Activated CD8-positive, alpha-beta T cell treated with anti-CD3 and anti-CD28 coated beads for 36 hours (primary cell): ENCODE measurements at regions not wholly inside any gene's neighbourhood (a gene's known extent, or its start where the extent isn't known, plus 50 kb on each side); places are given as distances from the start of the nearest gene placed in this dataset.

ENCODE experiments used
- ATAC-seq: fragments of 200-7000 bp; cut with Tn5 transposase; one replicate; pipeline ENCODE4 v1.10.0; 2021; ENCODE audit warnings: mild to moderate bottlenecking, moderate library complexity
- CTCF ChIA-PET: fragments of 350-600 bp; sonication (Branson Sonifier 250); formaldehyde crosslinking; loops from one replicate; lab custom pipeline; 2021; ENCODE audit warnings: antibody characterized with exemption; lab: Charles Lee
- POLR2A ChIA-PET: fragments of 350-600 bp; sonication (Branson Sonifier 250); formaldehyde crosslinking; loops from one replicate; lab custom pipeline; 2021; ENCODE audit warnings: antibody characterized with exemption; lab: Charles Lee
- DNase-seq: peaks from one replicate; pipeline ENCODE4 v3.0.0-alpha.2; 2020
- H3K27ac Mint-ChIP-seq: one replicate; pipeline ENCODE4 v1.8.0; 2021; ENCODE audit warnings: mild to moderate bottlenecking, mixed read lengths
- H3K27me3 Mint-ChIP-seq: one replicate; pipeline ENCODE4 v1.8.0; 2021; ENCODE audit warnings: mixed read lengths
- H3K36me3 Mint-ChIP-seq: one replicate; pipeline ENCODE4 v1.8.0; 2021; ENCODE audit warnings: low read depth, mixed read lengths
- H3K4me1 Mint-ChIP-seq: one replicate; pipeline ENCODE4 v1.8.0; 2021; ENCODE audit warnings: low read depth, mixed read lengths
- H3K4me3 Mint-ChIP-seq: one replicate; pipeline ENCODE4 v1.8.0; 2021; ENCODE audit warnings: mild to moderate bottlenecking, moderate library complexity, mixed read lengths
- H3K9me3 Mint-ChIP-seq: one replicate; pipeline ENCODE4 v1.8.0; 2021; ENCODE audit warnings: mixed read lengths
- intact Hi-C: fragments of 100-400 bp; cut with micrococcal nuclease; formaldehyde crosslinking; loops from one replicate; pipeline ENCODE4 v1.10.0; 2022
- TF ChIP-seq, protein P1 (sequence below): fragments of 200-600 bp; IDR thresholded peaks from one replicate; pipeline ENCODE4 v1.8.0; 2022; ENCODE audit warnings: antibody characterized with exemption, mild to moderate bottlenecking

DNA sequence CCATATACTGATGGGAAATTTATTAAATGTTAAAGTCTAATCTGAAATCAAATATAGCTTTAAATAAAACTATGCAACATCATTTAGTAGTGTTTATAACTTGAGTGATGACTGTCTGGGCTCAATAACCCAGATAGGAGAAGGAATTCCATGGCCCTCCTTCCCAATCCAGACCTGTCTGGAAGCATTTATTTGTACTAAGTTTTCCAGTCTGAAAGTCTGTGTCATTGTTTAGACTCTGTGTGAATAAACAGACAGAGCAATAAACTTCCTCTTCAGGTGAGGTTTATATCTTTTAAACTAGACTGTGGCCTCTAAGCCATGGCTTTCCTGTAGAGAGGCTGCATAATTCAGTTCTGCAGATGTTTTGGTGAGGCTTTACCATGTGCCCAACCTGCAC is 176.4 kb downstream of the SOX4 start:
- ChIA-PET POLR2A (no interaction called here), CTCF (interaction anchor here (0.8 kb wide), 1 partner anchor 10 kb away, joined by 3 read pairs; no protein-coding TSS in a partner anchor)
- H3K27me3 Mint-ChIP-seq, result no peaks in the 10 kb centered on the region
- intact Hi-C loops, result no loop called here
- no peak overlapping the region for H3K4me3 Mint-ChIP-seq
- no peak overlapping the region for H3K27ac Mint-ChIP-seq
- ATAC-seq (no peak), DNase-seq (no peak)
- TF ChIP-seq, protein P1, sequence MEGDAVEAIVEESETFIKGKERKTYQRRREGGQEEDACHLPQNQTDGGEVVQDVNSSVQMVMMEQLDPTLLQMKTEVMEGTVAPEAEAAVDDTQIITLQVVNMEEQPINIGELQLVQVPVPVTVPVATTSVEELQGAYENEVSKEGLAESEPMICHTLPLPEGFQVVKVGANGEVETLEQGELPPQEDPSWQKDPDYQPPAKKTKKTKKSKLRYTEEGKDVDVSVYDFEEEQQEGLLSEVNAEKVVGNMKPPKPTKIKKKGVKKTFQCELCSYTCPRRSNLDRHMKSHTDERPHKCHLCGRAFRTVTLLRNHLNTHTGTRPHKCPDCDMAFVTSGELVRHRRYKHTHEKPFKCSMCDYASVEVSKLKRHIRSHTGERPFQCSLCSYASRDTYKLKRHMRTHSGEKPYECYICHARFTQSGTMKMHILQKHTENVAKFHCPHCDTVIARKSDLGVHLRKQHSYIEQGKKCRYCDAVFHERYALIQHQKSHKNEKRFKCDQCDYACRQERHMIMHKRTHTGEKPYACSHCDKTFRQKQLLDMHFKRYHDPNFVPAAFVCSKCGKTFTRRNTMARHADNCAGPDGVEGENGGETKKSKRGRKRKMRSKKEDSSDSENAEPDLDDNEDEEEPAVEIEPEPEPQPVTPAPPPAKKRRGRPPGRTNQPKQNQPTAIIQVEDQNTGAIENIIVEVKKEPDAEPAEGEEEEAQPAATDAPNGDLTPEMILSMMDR, result no peak
- H3K36me3 Mint-ChIP-seq, result no peaks in the 10 kb centered on the region
- no peaks in the 10 kb centered on the region for H3K9me3 Mint-ChIP-seq
- H3K4me1 Mint-ChIP-seq, result no peaks in the 10 kb centered on the region

DNA sequence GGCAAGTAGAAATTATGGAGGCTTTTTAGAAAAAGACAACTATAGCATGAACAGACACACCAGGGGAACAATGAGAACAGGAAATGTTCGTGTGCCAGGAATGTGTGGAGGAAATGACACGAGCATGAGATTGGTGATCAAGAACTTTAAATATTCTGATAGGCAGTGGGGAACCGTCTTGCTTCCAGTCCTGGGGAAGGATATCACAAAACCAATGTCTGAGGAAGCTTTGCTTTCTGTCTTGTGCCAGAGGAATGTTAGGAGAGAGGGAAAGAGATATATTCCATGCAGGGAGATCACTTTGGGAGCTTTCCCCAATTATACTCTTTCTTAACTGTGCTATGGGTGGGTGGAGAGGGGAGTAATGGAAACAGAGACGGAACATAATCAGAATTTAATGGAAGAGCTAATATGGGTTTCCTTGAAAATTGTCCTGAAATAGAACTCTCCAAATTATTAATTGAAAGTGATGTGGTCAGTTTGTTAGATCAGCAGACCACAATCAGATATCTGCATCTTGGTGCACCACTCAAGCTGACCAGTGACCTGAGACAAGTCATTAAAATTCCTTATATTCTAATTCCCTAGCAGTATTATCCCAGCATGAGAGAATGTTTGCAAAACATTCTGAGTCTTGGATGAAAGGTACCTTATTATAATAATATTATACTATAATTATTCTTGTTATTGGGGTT is 178.2 kb downstream of the SOX4 start:
- ATAC-seq, result no peak
- Mint-ChIP-seq H3K27ac (no peak overlapping the region), H3K36me3 (no peaks in the 10 kb centered on the region), H3K9me3 (no peaks in the 10 kb centered on the region), H3K4me3 (no peak overlapping the region), H3K4me1 (no peaks in the 10 kb centered on the region), H3K27me3 (no peaks in the 10 kb centered on the region)
- ChIA-PET POLR2A (interaction anchor here (0.6 kb wide), 1 partner anchor 37 kb away, joined by 3 read pairs; no protein-coding TSS in a partner anchor), CTCF (no interaction called here)
- intact Hi-C loops, result no loop called here
- DNase-seq, result no peak
- TF ChIP-seq, protein P1, result no peak

DNA sequence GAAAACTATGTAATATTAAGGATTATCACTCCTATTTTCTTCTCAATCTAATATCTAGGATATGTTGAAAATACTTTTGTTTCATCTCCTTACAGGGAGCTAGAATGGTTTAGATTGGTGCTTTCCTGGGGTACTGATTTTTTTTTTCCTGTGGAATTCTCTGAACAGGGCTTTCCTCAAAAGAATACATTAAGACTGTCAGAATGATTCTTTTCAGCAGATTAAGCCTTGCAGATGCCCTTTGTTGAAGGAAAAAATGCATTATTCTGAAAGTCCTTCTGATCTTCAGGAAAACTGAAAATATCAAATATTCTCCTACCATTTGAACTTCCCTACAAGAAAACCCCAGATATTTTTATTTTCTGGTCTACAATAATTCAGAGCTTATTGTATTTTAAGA is 178.9 kb downstream of the SOX4 start:
- Mint-ChIP-seq H3K27ac (no peak overlapping the region), H3K27me3 (no peaks in the 10 kb centered on the region), H3K36me3 (no peaks in the 10 kb centered on the region), H3K9me3 (no peaks in the 10 kb centered on the region), H3K4me1 (no peaks in the 10 kb centered on the region), H3K4me3 (no peak overlapping the region)
- ChIA-PET CTCF (no interaction called here), POLR2A (interaction anchor here (0.6 kb wide), 1 partner anchor 36 kb away, joined by 3 read pairs; no protein-coding TSS in a partner anchor)
- TF ChIP-seq, protein P1, result no peak
- intact Hi-C loops, result no loop called here
- ATAC-seq, result no peak
- DNase-seq, result no peak

DNA sequence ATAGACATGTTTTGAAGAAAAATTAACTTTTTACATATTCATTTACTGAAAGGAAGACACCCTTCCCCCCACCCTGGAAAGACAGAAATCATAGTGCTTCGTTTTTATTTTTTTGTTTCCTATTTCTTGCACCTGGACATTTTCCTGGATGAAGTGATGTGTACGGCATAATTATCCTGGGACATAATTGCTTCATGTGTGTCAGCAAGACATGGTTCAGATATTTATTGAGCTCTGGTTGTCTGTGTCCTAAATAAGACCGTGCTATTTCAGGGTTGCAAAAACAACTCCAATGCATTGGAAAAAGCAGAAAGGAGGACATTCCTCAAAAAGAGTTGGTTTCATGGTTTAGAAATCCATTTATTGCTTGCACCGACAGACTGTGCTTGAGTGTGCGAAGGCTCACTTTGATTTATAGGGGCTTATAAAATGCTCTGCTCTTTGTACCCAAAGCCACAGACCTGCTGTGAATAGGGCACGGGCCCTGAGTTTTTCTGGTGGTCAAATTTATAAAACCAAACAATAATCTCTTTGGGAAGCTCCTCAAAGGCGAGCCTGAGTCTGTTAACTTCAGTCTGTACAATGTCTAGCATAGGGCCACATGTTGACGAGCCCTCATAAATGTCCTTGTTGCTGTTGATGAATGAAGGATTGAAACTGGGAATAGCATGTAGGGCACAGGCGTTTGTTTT is 179.5 kb downstream of the SOX4 start:
- DNase-seq, result no peak
- CTCF ChIA-PET, result no interaction called here
- intact Hi-C loops, result no loop called here
- Mint-ChIP-seq H3K4me3 (no peak overlapping the region), H3K36me3 (no peaks in the 10 kb centered on the region), H3K4me1 (no peaks in the 10 kb centered on the region), H3K27me3 (no peaks in the 10 kb centered on the region), H3K9me3 (no peaks in the 10 kb centered on the region), H3K27ac (no peak overlapping the region)
- no peak for ATAC-seq
- POLR2A ChIA-PET, result no interaction called here
- TF ChIP-seq, protein P1, result no peak

DNA sequence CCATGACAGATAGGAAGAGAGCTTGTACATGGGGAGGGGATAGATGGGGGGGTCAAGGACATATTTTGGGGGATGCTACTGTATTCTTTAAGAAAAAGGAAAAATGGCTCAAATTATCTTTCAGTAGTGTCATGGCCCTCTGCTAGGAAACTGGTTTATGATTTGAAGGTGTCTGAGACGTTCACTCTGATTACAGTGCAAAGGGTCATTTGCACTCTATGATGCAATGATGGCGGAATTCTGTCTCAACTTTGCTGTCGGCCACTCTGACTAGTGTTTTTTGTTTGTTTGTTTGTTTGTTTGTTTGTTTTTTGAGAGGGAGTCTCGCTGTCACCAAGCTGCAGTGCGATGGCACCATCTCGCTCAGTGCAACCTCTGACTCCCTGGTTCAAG is 180.0 kb downstream of the SOX4 start:
- Mint-ChIP-seq H3K27me3 (no peaks in the 10 kb centered on the region), H3K36me3 (no peaks in the 10 kb centered on the region), H3K4me1 (no peaks in the 10 kb centered on the region), H3K27ac (no peak overlapping the region), H3K9me3 (no peaks in the 10 kb centered on the region), H3K4me3 (no peak overlapping the region)
- TF ChIP-seq, protein P1, result no peak
- DNase-seq, result no peak
- intact Hi-C loops, result no loop called here
- ChIA-PET CTCF (no interaction called here), POLR2A (no interaction called here)
- no peak for ATAC-seq
